ENCODE measurements at regions not wholly inside any gene's neighbourhood (a gene's known extent, or its start where the extent isn't known, plus 50 kb on each side); places are given as distances from the start of the nearest gene placed in this dataset.

DNA sequence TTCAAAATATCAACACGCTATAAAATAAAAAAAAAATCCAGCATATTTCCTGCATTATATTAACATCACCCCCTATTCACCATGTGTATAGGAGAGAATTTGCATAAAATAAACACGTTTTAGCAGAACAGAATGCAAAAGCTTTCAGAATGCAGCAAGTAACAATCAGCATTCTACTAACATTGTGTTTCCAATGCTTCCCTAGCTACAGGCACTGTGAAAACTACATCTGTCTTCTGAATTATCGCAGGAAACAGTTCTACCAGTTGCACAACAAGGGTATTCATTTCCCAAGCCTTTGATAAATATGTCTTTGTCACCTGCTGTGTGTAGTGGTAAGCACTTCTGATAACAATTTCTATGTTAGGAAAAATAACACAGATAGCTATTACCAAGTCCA is 1015.8 kb downstream of the CDH18 start:
- Histone ChIP-seq H3K4me3 (no peak overlapping the region), H3K4me1 (no peaks in the 10 kb centered on the region), H3K36me3 (no peaks in the 10 kb centered on the region), H3K9me3 (no peaks in the 10 kb centered on the region), H3K27me3 (no peaks in the 10 kb centered on the region), H3K27ac (no peak overlapping the region)
- intact Hi-C loops (cut with DNase I), result no loop called here
- no peak for DNase-seq (ENCODE audit: low spot score in 2 of 2)
- no peak for TF ChIP-seq CTCF (IDR thresholded peaks at IDR 0.05)

GRCh38 chr5:18975624-18976023 is 1012.4 kb downstream of the CDH18 start:
- intact Hi-C loops (cut with DNase I), result no loop called here
- H3K4me3 ChIP-seq, result no peak overlapping the region
- no peaks in the 10 kb centered on the region for H3K4me1 ChIP-seq
- no peaks in the 10 kb centered on the region for H3K9me3 ChIP-seq
- TF ChIP-seq CTCF (IDR thresholded peaks at IDR 0.05), result no peak
- no peaks in the 10 kb centered on the region for H3K36me3 ChIP-seq
- DNase-seq (ENCODE audit: low spot score in 2 of 2), result no peak
- H3K27me3 ChIP-seq, result no peaks in the 10 kb centered on the region
- no peak overlapping the region for H3K27ac ChIP-seq

DNA sequence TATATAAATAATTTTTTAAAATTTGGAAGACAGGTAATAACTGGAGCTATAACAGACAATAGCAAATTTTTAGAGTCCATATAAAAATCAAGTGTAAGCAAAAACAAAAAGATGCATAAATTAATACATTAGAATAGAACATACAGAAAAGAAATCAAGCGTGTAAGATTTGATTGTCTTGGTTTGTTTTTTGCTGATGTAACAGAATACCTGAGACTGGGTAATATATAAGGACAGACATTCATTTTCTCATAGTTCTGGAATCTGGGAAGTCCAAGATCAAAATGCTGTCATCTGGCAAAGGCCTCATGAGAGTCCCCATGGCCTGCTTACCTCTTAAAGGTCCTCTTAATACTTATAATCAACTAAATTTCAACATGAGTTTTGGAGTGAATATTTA is 1010.1 kb downstream of the CDH18 start:
- DNase-seq (ENCODE audit: low spot score in 2 of 2), result no peak
- Histone ChIP-seq H3K9me3 (no peaks in the 10 kb centered on the region), H3K4me1 (no peaks in the 10 kb centered on the region), H3K36me3 (no peaks in the 10 kb centered on the region), H3K27ac (no peak overlapping the region), H3K4me3 (no peak overlapping the region), H3K27me3 (no peaks in the 10 kb centered on the region)
- intact Hi-C loops (cut with DNase I), result no loop called here
- TF ChIP-seq CTCF (IDR thresholded peaks at IDR 0.05), result no peak

DNA sequence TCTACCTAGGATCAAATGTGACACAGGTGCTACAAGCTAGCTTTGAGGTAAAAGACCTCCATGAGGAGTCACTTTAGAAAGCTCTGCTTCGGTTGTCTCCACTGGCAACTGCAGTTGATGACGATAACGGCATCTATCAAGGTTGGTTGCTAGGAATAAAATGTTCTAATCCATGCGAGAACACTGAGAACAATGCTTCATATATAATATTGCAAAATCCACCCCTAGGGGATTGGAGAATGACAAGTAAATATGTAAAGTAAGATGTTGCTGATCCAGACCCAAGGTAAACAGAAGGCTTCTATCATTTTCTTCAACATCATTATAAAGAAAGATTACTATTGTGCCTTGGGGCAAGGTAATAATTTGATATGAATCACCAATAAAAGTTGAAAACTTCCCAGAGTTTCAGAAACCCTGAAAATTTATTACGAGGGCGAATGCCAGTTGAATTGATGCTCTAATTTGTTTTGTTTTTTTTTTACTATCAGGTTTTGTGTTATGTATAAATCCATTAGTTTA is 1003.4 kb downstream of the CDH18 start:
- intact Hi-C loops (cut with DNase I), result no loop called here
- H3K4me1 ChIP-seq, result no peaks in the 10 kb centered on the region

DNA sequence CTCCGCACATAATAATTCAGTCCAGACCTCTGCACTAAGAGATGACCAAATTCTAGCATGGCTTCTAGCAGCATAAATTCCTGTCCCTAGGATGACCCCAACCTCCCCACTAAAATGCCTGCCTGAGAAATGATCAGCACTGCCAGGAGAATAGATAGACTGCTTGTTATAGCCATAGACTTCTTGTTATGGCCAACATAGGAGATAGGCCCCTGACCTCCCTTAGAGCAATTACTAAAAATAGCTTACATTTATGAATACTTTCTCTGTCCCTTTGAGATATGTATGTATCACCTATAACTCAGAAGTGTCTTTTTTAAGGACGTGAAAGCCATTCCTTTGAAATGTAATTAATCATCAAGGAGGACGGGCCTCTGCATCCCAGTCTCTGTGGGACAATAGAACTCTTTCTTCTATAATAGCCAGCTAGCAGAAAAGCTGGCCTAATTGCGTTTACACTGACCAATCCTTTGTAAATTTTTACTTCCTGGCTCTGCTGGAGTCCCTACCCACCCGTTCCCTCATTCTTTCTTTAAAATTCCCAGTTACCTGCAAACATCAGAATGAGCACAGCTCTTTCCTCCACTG is 1002.7 kb downstream of the CDH18 start:
- Histone ChIP-seq H3K36me3 (no peaks in the 10 kb centered on the region), H3K27me3 (no peaks in the 10 kb centered on the region), H3K4me1 (no peaks in the 10 kb centered on the region), H3K4me3 (no peak overlapping the region), H3K9me3 (no peaks in the 10 kb centered on the region), H3K27ac (no peak overlapping the region)
- intact Hi-C loops (cut with DNase I), result no loop called here
- no peak for DNase-seq (ENCODE audit: low spot score in 2 of 2)
- TF ChIP-seq CTCF (IDR thresholded peaks at IDR 0.05), result no peak

More for the DNA sequence above, 1003.4 kb downstream of the CDH18 start:
- Histone ChIP-seq H3K27me3 (no peaks in the 10 kb centered on the region), H3K36me3 (no peaks in the 10 kb centered on the region), H3K4me3 (no peak overlapping the region), H3K27ac (no peak overlapping the region), H3K9me3 (no peaks in the 10 kb centered on the region)
- TF ChIP-seq CTCF (IDR thresholded peaks at IDR 0.05), result no peak
- no peak for DNase-seq (ENCODE audit: low spot score in 2 of 2)

DNA sequence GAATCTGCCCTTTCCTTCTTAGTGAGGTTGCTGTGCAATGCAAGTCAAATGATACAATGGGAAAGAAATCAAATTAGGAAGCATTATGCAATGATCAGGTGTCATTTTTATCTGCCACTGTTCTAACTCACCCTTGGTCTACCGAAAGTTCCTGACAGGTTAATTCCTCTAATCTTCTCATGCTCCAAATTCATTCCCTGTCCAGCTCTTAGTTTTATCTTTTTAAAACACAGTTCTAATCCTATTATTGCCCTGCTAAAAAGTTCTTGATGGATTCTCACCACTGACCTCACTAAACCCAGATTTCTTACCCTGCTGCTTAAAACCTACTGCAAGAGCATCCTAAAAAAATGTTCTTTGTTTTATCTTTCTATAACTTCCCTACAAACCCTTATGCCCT is 1000.9 kb downstream of the CDH18 start:
- intact Hi-C loops (cut with DNase I), result no loop called here
- Histone ChIP-seq H3K27ac (no peak overlapping the region), H3K9me3 (no peaks in the 10 kb centered on the region), H3K4me3 (no peak overlapping the region), H3K36me3 (no peaks in the 10 kb centered on the region), H3K4me1 (no peaks in the 10 kb centered on the region), H3K27me3 (no peaks in the 10 kb centered on the region)
- DNase-seq (ENCODE audit: low spot score in 2 of 2), result no peak
- TF ChIP-seq CTCF (IDR thresholded peaks at IDR 0.05), result no peak
